ENCODE measurements at regions not wholly inside any gene's neighbourhood (a gene's known extent, or its start where the extent isn't known, plus 50 kb on each side); places are given as distances from the start of the nearest gene placed in this dataset.

GRCh38 chr6:125668071-125668470 lies 81.4 kb upstream of the HEY2 start:
- Histone ChIP-seq H3K27ac (no peak overlapping the region), H3K9me3 (no peaks in the 10 kb centered on the region), H3K36me3 (ENCODE audit: low read depth, missing control alignments) (no peaks in the 10 kb centered on the region), H3K4me1 (no peaks in the 10 kb centered on the region), H3K4me3 (no peak overlapping the region), H3K27me3 (no peaks in the 10 kb centered on the region)
- no peak for TF ChIP-seq POLR2A (IDR thresholded peaks at IDR 0.05)
- TF ChIP-seq CTCF (IDR thresholded peaks at IDR 0.05), result no peak
- no peak for DNase-seq
- 93 to 96% methylated on average over 8 of the region's 8 CpGs for WGBS, 2 donors
- intact Hi-C loops (cut with DNase I; ENCODE audit: low total_unique reads), result no loop called here

GRCh38 chr6:125670568-125670967 lies 78.9 kb upstream of the HEY2 start:
- intact Hi-C loops (cut with DNase I; ENCODE audit: low total_unique reads), result no loop called here
- H3K4me3 ChIP-seq, result no peak overlapping the region
- no peaks in the 10 kb centered on the region for H3K9me3 ChIP-seq
- no peak for DNase-seq
- H3K27me3 ChIP-seq, result no peaks in the 10 kb centered on the region
- no peak overlapping the region for H3K27ac ChIP-seq
- WGBS, 2 donors, result 50 to 63% methylated on average over 5 of the region's 5 CpGs
- TF ChIP-seq CTCF (IDR thresholded peaks at IDR 0.05), result no peak
- TF ChIP-seq POLR2A (IDR thresholded peaks at IDR 0.05), result no peak
- no peaks in the 10 kb centered on the region for H3K4me1 ChIP-seq
- no peaks in the 10 kb centered on the region for H3K36me3 ChIP-seq (ENCODE audit: low read depth, missing control alignments)

GRCh38 chr6:125671323-125671722 lies 78.1 kb upstream of the HEY2 start:
- Histone ChIP-seq H3K9me3 (no peaks in the 10 kb centered on the region), H3K27me3 (no peaks in the 10 kb centered on the region), H3K36me3 (ENCODE audit: low read depth, missing control alignments) (no peaks in the 10 kb centered on the region), H3K27ac (no peak overlapping the region), H3K4me3 (no peak overlapping the region), H3K4me1 (no peaks in the 10 kb centered on the region)
- no peak for DNase-seq
- no peak for TF ChIP-seq CTCF (IDR thresholded peaks at IDR 0.05)
- no peak for TF ChIP-seq POLR2A (IDR thresholded peaks at IDR 0.05)
- 85 to 91% methylated on average over 1 of the region's 1 CpG for WGBS, 2 donors
- intact Hi-C loops (cut with DNase I; ENCODE audit: low total_unique reads), result no loop called here

GRCh38 chr6:125674230-125674629 lies 75.2 kb upstream of the HEY2 start:
- Histone ChIP-seq H3K27ac (no peak overlapping the region), H3K9me3 (no peaks in the 10 kb centered on the region), H3K36me3 (ENCODE audit: low read depth, missing control alignments) (no peaks in the 10 kb centered on the region), H3K27me3 (no peaks in the 10 kb centered on the region), H3K4me1 (no peaks in the 10 kb centered on the region), H3K4me3 (no peak overlapping the region)
- intact Hi-C loops (cut with DNase I; ENCODE audit: low total_unique reads), result no loop called here
- TF ChIP-seq CTCF (IDR thresholded peaks at IDR 0.05), result no peak
- TF ChIP-seq POLR2A (IDR thresholded peaks at IDR 0.05), result no peak
- WGBS, 2 donors, result 85 to 96% methylated on average over 5 of the region's 5 CpGs
- DNase-seq, result no peak

GRCh38 chr6:125678601-125679000 lies 70.8 kb upstream of the HEY2 start:
- TF ChIP-seq POLR2A (IDR thresholded peaks at IDR 0.05) (no peak), CTCF (IDR thresholded peaks at IDR 0.05) (no peak)
- intact Hi-C loops (cut with DNase I; ENCODE audit: low total_unique reads), result no loop called here
- no peak for DNase-seq
- 23 to 50% methylated on average over 4 of the region's 4 CpGs for WGBS, 2 donors
- Histone ChIP-seq H3K36me3 (ENCODE audit: low read depth, missing control alignments) (no peaks in the 10 kb centered on the region), H3K4me3 (no peak overlapping the region), H3K27ac (no peak overlapping the region), H3K9me3 (no peaks in the 10 kb centered on the region), H3K4me1 (no peaks in the 10 kb centered on the region), H3K27me3 (no peaks in the 10 kb centered on the region)
